Neural progenitor cell (in vitro differentiated cells): ENCODE measurements at regions not wholly inside any gene's neighbourhood (a gene's known extent, or its start where the extent isn't known, plus 50 kb on each side); places are given as distances from the start of the nearest gene placed in this dataset.
A peak's percentile ranks its signal among the peaks of the same experiment; 100 is the strongest.

ENCODE experiments used
- DNase-seq: peaks from one replicate; pipeline ENCODE4 v3.0.0-alpha.2; 2016; ENCODE audit warnings: low spot score
- H2AFZ ChIP-seq: fragments of 200-600 bp; sonication (generic); replicated peaks from 2 replicates; pipeline ENCODE4 v1.6.1; 2016; ENCODE audit warnings: antibody characterized with exemption
- H3F3A ChIP-seq: fragments of 200-600 bp; sonication (generic); 2 replicates; pipeline ENCODE4 v1.6.1; 2016; ENCODE audit warnings: antibody characterized with exemption, low read depth
- H3K27ac ChIP-seq: fragments of 200-600 bp; sonication (generic); 2 replicates; pipeline ENCODE4 v1.5.1; 2016; ENCODE audit warnings: mild to moderate bottlenecking
- H3K27me3 ChIP-seq: fragments of 200-600 bp; sonication (generic); 2 replicates; pipeline ENCODE4 v1.6.1; 2016; ENCODE audit warnings: mild to moderate bottlenecking, moderate library complexity
- H3K36me3 ChIP-seq: fragments of 200-600 bp; sonication (generic); 2 replicates; pipeline ENCODE4 v1.5.1; 2016
- H3K4me1 ChIP-seq: fragments of 200-600 bp; sonication (generic); 2 replicates; pipeline ENCODE4 v1.6.1; 2016; ENCODE audit warnings: mixed run types
- H3K4me2 ChIP-seq: fragments of 200-600 bp; sonication (generic); 2 replicates; pipeline ENCODE4 v1.6.1; 2016
- H3K4me3 ChIP-seq: fragments of 200-600 bp; sonication (generic); 2 replicates; pipeline ENCODE4 v1.5.1; 2016
- H3K79me2 ChIP-seq: fragments of 200-600 bp; sonication (generic); 2 replicates; pipeline ENCODE4 v1.6.1; 2016; ENCODE audit warnings: low read depth
- H3K9ac ChIP-seq: fragments of 200-600 bp; sonication (generic); 2 replicates; pipeline ENCODE4 v1.6.1; 2016
- H3K9me3 ChIP-seq: fragments of 200-600 bp; sonication (generic); 2 replicates; pipeline ENCODE4 v1.5.1; 2016; ENCODE audit warnings: low read depth
- H4K20me1 ChIP-seq: fragments of 200-600 bp; sonication (generic); 2 replicates; pipeline ENCODE4 v1.6.1; 2016; ENCODE audit warnings: low read depth
- H3K27ac Mint-ChIP-seq: 3 replicates; pipeline ENCODE4 v1.8.0; 2021; ENCODE audit warnings: mixed read lengths
- H3K27me3 Mint-ChIP-seq: 2 replicates; pipeline ENCODE4 v1.8.0; 2022; ENCODE audit warnings: low read depth, mild to moderate bottlenecking, inconsistent platforms, moderate library complexity, mixed read lengths; ENCODE audit not compliant: insufficient read depth
- H3K36me3 Mint-ChIP-seq: 3 replicates; pipeline ENCODE4 v1.8.0; 2021; ENCODE audit warnings: mixed read lengths
- H3K4me1 Mint-ChIP-seq: 3 replicates; pipeline ENCODE4 v1.8.0; 2021; ENCODE audit warnings: mixed read lengths
- H3K4me3 Mint-ChIP-seq: 3 replicates; pipeline ENCODE4 v1.8.0; 2021; ENCODE audit warnings: mild to moderate bottlenecking, moderate library complexity, mixed read lengths
- H3K9me3 Mint-ChIP-seq: 3 replicates; pipeline ENCODE4 v1.8.0; 2020; ENCODE audit warnings: mixed read lengths
- EZH2 ChIP-seq: fragments of 200-600 bp; sonication (generic); IDR thresholded peaks from 2 replicates; pipeline ENCODE4 v1.6.1; 2017; ENCODE audit warnings: antibody characterized with exemption, mild to moderate bottlenecking, moderate library complexity
- EZH2phosphoT487 ChIP-seq: fragments of 200-600 bp; sonication (generic); IDR thresholded peaks from 2 replicates; pipeline ENCODE4 v1.6.1; 2017; ENCODE audit warnings: antibody characterized with exemption
- TF ChIP-seq, protein P1 (sequence below): fragments of 200-600 bp; sonication (generic); IDR thresholded peaks from 2 replicates; pipeline ENCODE4 v1.5.1; 2017; ENCODE audit warnings: antibody characterized with exemption, mild to moderate bottlenecking

DNA sequence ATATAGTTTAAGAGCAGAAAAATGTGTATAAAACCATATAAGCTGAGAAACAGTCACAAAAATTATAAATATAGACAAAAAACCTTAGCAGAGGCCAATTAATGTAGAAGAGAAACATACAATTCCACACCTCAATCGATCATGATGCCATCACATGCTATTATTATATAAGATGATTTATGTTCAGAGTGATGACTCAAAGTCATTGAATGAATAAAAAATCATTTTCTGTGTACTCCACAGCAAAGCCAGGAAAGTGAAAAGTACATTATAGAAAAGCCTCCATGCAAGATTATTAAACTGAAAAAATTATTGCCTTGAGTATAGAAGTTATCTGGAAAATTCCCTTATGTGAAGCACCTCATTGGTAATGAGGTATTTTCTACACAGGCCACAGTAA lies 229.2 kb upstream of the PPFIA2 start:
- peaks cover 3% of the 10 kb centered on the region for H3K27me3 Mint-ChIP-seq

DNA sequence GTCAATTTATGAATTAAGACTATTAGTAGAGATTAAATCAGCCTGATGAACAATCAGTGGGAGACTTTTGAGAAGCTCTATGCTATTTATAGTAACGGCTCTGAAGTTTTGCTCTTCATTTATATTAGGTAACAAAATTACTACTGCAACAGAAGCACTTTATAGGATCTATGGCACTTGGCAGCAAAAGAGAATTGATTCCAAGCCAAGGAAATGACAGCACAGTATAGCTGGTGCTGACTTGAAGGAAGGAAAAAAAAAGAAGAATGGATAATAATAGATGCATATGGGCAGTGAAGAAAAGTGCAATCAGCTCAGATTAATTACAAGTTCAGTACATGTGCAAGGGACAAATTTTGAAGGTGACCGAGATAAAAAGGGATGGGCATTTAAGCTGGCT lies 228.2 kb upstream of the PPFIA2 start:
- Mint-ChIP-seq H3K36me3 (no peaks in the 10 kb centered on the region), H3K4me3 (no peak overlapping the region), H3K27ac (no peak overlapping the region), H3K27me3 (peaks cover 3% of the 10 kb centered on the region), H3K9me3 (no peaks in the 10 kb centered on the region), H3K4me1 (no peaks in the 10 kb centered on the region)
- TF ChIP-seq EZH2phosphoT487 (no peak), EZH2 (no peak)
- TF ChIP-seq, protein P1, sequence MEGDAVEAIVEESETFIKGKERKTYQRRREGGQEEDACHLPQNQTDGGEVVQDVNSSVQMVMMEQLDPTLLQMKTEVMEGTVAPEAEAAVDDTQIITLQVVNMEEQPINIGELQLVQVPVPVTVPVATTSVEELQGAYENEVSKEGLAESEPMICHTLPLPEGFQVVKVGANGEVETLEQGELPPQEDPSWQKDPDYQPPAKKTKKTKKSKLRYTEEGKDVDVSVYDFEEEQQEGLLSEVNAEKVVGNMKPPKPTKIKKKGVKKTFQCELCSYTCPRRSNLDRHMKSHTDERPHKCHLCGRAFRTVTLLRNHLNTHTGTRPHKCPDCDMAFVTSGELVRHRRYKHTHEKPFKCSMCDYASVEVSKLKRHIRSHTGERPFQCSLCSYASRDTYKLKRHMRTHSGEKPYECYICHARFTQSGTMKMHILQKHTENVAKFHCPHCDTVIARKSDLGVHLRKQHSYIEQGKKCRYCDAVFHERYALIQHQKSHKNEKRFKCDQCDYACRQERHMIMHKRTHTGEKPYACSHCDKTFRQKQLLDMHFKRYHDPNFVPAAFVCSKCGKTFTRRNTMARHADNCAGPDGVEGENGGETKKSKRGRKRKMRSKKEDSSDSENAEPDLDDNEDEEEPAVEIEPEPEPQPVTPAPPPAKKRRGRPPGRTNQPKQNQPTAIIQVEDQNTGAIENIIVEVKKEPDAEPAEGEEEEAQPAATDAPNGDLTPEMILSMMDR, result no peak
- Histone ChIP-seq H3K36me3 (no peaks in the 10 kb centered on the region), H3K79me2 (no peaks in the 10 kb centered on the region), H3K4me1 (no peaks in the 10 kb centered on the region), H3K9ac (no peak overlapping the region), H3K4me3 (no peak overlapping the region), H3K4me2 (no peak overlapping the region), H2AFZ (no peak overlapping the region), H3K27ac (no peak overlapping the region), H3K9me3 (no peaks in the 10 kb centered on the region), H4K20me1 (no peaks in the 10 kb centered on the region), H3F3A (no peaks in the 10 kb centered on the region), H3K27me3 (no peaks in the 10 kb centered on the region)
- DNase-seq, result no peak

More for the DNA sequence above, 229.2 kb upstream of the PPFIA2 start:
- Histone ChIP-seq H3F3A (no peaks in the 10 kb centered on the region), H3K79me2 (no peaks in the 10 kb centered on the region), H2AFZ (no peak overlapping the region), H3K4me1 (no peaks in the 10 kb centered on the region), H3K4me3 (no peak overlapping the region), H3K36me3 (no peaks in the 10 kb centered on the region), H3K9ac (no peak overlapping the region), H3K27ac (no peak overlapping the region), H3K9me3 (no peaks in the 10 kb centered on the region), H3K4me2 (no peak overlapping the region), H4K20me1 (no peaks in the 10 kb centered on the region), H3K27me3 (no peaks in the 10 kb centered on the region)
- TF ChIP-seq EZH2phosphoT487, result no peak
- TF ChIP-seq, protein P1, result no peak
- TF ChIP-seq EZH2, result no peak
- no peak for DNase-seq
- H3K4me1 Mint-ChIP-seq, result no peaks in the 10 kb centered on the region
- H3K36me3 Mint-ChIP-seq, result no peaks in the 10 kb centered on the region
- H3K9me3 Mint-ChIP-seq, result no peaks in the 10 kb centered on the region
- H3K4me3 Mint-ChIP-seq, result no peak overlapping the region
- no peak overlapping the region for H3K27ac Mint-ChIP-seq

DNA sequence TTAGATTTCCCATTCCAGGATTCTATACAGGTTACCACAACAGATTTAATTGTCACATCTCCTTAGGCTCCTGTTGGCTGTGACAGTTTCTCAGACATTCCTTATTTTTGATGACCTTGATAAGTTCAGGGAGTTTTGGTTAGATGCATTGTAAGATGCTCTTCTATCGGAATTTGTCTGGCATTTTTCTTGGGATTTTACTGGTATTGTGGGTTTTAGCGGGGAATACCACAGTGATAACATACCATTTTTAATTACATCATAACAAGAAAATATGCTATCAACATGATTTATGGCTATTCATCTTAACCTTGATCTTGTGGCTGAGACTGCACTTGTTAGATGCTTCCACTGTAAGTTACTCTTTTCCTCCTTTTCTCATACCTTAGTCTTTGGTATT lies 217.5 kb upstream of the PPFIA2 start:
- no peaks in the 10 kb centered on the region for H3K79me2 ChIP-seq
- no peak overlapping the region for H3K27ac Mint-ChIP-seq
- no peaks in the 10 kb centered on the region for H3K36me3 ChIP-seq
- H4K20me1 ChIP-seq, result no peaks in the 10 kb centered on the region
- no peak overlapping the region for H3K4me3 ChIP-seq
- no peaks in the 10 kb centered on the region for H3K9me3 ChIP-seq
- H3K4me3 Mint-ChIP-seq, result no peak overlapping the region
- H3K4me1 ChIP-seq, result peaks cover 6% of the 10 kb centered on the region
- no peak overlapping the region for H3K27ac ChIP-seq
- TF ChIP-seq EZH2phosphoT487 (no peak), EZH2 (no peak)
- TF ChIP-seq, protein P1, result no peak
- no peaks in the 10 kb centered on the region for H3K36me3 Mint-ChIP-seq
- no peaks in the 10 kb centered on the region for H3K4me1 Mint-ChIP-seq
- no peaks in the 10 kb centered on the region for H3K27me3 Mint-ChIP-seq
- no peak overlapping the region for H3K9ac ChIP-seq
- DNase-seq, result no peak
- no peaks in the 10 kb centered on the region for H3F3A ChIP-seq
- peaks cover 2% of the 10 kb centered on the region for H3K9me3 Mint-ChIP-seq
- no peak overlapping the region for H2AFZ ChIP-seq
- H3K4me2 ChIP-seq, result no peak overlapping the region
- H3K27me3 ChIP-seq, result no peaks in the 10 kb centered on the region

DNA sequence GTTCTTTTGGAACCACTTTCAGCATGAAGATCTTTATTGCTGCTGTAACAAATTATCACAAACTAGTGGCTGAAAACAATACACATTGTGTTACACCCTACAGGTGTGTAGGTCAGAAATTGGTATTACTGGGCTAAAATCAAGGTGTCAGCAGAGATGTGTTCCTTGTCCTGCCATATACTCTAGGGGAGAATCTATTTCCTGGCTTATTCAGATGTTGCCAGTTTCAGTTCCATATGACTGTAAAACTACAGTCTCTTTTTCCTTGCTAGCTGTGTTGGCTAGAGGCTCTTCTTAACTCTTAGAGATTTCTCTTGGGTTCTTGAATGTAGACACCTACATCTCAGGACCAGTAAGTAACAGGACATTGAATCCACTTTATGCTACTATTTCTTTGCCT lies 215.6 kb upstream of the PPFIA2 start:
- Histone ChIP-seq H3K4me2 (peak overlapping the region; percentile 15), H3F3A (no peaks in the 10 kb centered on the region), H3K9ac (no peak overlapping the region), H3K79me2 (no peaks in the 10 kb centered on the region), H2AFZ (no peak overlapping the region), H3K27me3 (no peaks in the 10 kb centered on the region), H3K36me3 (no peaks in the 10 kb centered on the region), H3K4me3 (no peak overlapping the region), H4K20me1 (no peaks in the 10 kb centered on the region), H3K9me3 (no peaks in the 10 kb centered on the region), H3K27ac (no peak overlapping the region), H3K4me1 (peaks cover 6% of the 10 kb centered on the region)
- no peaks in the 10 kb centered on the region for H3K27me3 Mint-ChIP-seq
- TF ChIP-seq, protein P1, result no peak
- TF ChIP-seq EZH2phosphoT487 (no peak), EZH2 (no peak)
- DNase-seq, result no peak
- no peak overlapping the region for H3K4me3 Mint-ChIP-seq
- no peaks in the 10 kb centered on the region for H3K36me3 Mint-ChIP-seq
- H3K9me3 Mint-ChIP-seq, result no peaks in the 10 kb centered on the region
- no peak overlapping the region for H3K27ac Mint-ChIP-seq
- H3K4me1 Mint-ChIP-seq, result no peaks in the 10 kb centered on the region
